ENCODE measurements at regions not wholly inside any gene's neighbourhood (a gene's known extent, or its start where the extent isn't known, plus 50 kb on each side); places are given as distances from the start of the nearest gene placed in this dataset.

DNA sequence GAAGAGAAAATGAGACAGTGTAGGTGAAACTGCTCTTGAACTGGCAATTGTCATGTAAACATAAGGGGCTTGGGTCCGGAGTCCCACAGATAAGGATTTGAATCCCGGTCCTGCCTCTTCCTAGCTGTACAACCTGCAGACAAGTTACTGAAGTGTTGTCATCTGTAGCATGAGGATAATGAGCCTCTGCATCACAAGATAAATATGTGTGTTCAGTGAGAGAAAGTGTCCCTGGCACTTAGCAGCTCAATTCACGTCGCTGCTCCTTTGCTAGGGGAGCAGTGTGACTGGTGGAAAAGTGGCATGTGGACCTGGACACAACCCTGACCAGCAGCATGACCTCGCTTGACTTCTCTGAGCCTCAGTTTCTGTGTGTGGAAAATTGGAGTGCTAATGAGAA, 73.7 kb upstream of the NECTIN1 start:
- Histone ChIP-seq H2BK120ac (ENCODE audit: low read depth, low read length, poor library complexity, severe bottlenecking) (no peak overlapping the region), H3K56ac (ENCODE audit: insufficient read length, low read depth, low read length) (no peak overlapping the region), H3K23me2 (ENCODE audit: insufficient read length, low read depth, low read length, poor library complexity, severe bottlenecking) (no peaks in the 10 kb centered on the region), H4K91ac (ENCODE audit: insufficient read length, low read depth, low read length) (no peak overlapping the region), H3K4me1 (ENCODE audit: insufficient read depth, low read length) (no peaks in the 10 kb centered on the region), H4K20me1 (ENCODE audit: control insufficient read depth, insufficient read depth, insufficient read length) (no peaks in the 10 kb centered on the region), H3K27ac (ENCODE audit: insufficient read length, low read depth, low read length) (no peak overlapping the region), H3K79me1 (ENCODE audit: insufficient read depth, low read depth, low read length, poor library complexity, severe bottlenecking) (no peaks in the 10 kb centered on the region), H3K27me3 (ENCODE audit: insufficient read depth, low read length) (no peaks in the 10 kb centered on the region; the same call in 1 of the 2 replicates), H4K5ac (ENCODE audit: insufficient read length, low read depth, low read length) (no peak overlapping the region), H2BK15ac (ENCODE audit: low read depth, low read length) (no peak overlapping the region), H3T11ph (ENCODE audit: low read length) (no peak overlapping the region), H3K9ac (ENCODE audit: extremely low read depth, insufficient read length, low read length) (no peak overlapping the region), H3K14ac (ENCODE audit: insufficient read depth, low read length) (no peak overlapping the region), H3K18ac (ENCODE audit: insufficient read length, low read depth, low read length) (no peak overlapping the region), H4K8ac (replicated peaks; ENCODE audit: insufficient read length, low read depth, low read length) (no peak overlapping the region), H2AK5ac (ENCODE audit: insufficient read length, low read length) (no peak overlapping the region), H3K79me2 (ENCODE audit: insufficient read depth, low read length) (no peaks in the 10 kb centered on the region), H2AFZ (ENCODE audit: low read length) (no peak overlapping the region), H3K23ac (ENCODE audit: insufficient read length, low read depth, low read length) (no peak overlapping the region), H2BK20ac (ENCODE audit: low read depth, low read length, poor library complexity, severe bottlenecking) (no peak overlapping the region), H3K9me3 (ENCODE audit: control insufficient read depth, low read depth, low read length) (no peaks in the 10 kb centered on the region), H2BK5ac (ENCODE audit: insufficient read length, low read length) (no peak overlapping the region), H3K4me2 (ENCODE audit: insufficient read depth, insufficient read length, low read length) (no peak overlapping the region), H2BK12ac (ENCODE audit: insufficient read length, low read depth, low read length) (no peak overlapping the region), H3K4ac (ENCODE audit: low read depth, low read length) (no peak overlapping the region)
- WGBS (ENCODE audit: extremely low coverage, insufficient read length, low lambda C conversion rate) = no CpG with 5 or more reads among the region's 5 CpGs
- H3K9me3 Mint-ChIP-seq = no peaks in the 10 kb centered on the region
- H3K4me3 Mint-ChIP-seq = no peak overlapping the region
- TF ChIP-seq, protein P1, sequence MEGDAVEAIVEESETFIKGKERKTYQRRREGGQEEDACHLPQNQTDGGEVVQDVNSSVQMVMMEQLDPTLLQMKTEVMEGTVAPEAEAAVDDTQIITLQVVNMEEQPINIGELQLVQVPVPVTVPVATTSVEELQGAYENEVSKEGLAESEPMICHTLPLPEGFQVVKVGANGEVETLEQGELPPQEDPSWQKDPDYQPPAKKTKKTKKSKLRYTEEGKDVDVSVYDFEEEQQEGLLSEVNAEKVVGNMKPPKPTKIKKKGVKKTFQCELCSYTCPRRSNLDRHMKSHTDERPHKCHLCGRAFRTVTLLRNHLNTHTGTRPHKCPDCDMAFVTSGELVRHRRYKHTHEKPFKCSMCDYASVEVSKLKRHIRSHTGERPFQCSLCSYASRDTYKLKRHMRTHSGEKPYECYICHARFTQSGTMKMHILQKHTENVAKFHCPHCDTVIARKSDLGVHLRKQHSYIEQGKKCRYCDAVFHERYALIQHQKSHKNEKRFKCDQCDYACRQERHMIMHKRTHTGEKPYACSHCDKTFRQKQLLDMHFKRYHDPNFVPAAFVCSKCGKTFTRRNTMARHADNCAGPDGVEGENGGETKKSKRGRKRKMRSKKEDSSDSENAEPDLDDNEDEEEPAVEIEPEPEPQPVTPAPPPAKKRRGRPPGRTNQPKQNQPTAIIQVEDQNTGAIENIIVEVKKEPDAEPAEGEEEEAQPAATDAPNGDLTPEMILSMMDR (conservative IDR thresholded peaks at IDR 0.05) = no peak
- H3K27me3 Mint-ChIP-seq (ENCODE audit: low read depth) = peaks cover 71% of the 10 kb centered on the region
- DNase-seq = no peak
- H3K4me1 Mint-ChIP-seq = peaks cover 18 to 27% of the 10 kb centered on the region in 2 experiments
- H3K27ac Mint-ChIP-seq = no peak overlapping the region; a peak in 1 of 7 replicates
- H3K36me3 Mint-ChIP-seq (ENCODE audit: insufficient read depth in 1 of 3, low read depth in 3 of 3) = no peaks in the 10 kb centered on the region
